HEK293T (cell line): ENCODE measurements at regions not wholly inside any gene's neighbourhood (a gene's known extent, or its start where the extent isn't known, plus 50 kb on each side); places are given as distances from the start of the nearest gene placed in this dataset.

Experiments used
- CTCF ChIA-PET: fragments of 350-600 bp; formaldehyde crosslinking; extraction: SDS; loops from one replicate; lab custom pipeline; 2021; ENCODE audit warnings: antibody characterized with exemption, inconsistent platforms; lab: Yijun Ruan, JAX
- POLR2A ChIA-PET: fragments of 350-600 bp; formaldehyde crosslinking; extraction: SDS; loops from one replicate; lab custom pipeline; 2020; ENCODE audit warnings: antibody characterized with exemption, inconsistent platforms; lab: Yijun Ruan, JAX
- DNase-seq: peaks from one replicate; pipeline ENCODE4 v3.0.0; 2012; ENCODE audit warnings: mixed read lengths; ENCODE audit errors: extremely low spot score
- ARNT ChIP-seq: fragments of 450-650 bp; IDR thresholded peaks from 2 replicates; pipeline ENCODE4 v1.6.1; 2017; ENCODE audit warnings: mild to moderate bottlenecking
- BHLHE40 ChIP-seq: fragments of 450-650 bp; IDR thresholded peaks from 2 replicates; pipeline ENCODE4 v1.6.1; 2016; ENCODE audit warnings: mild to moderate bottlenecking, moderate library complexity, borderline replicate concordance
- CTBP1 ChIP-seq: fragments of 450-650 bp; IDR thresholded peaks from 2 replicates; pipeline ENCODE4 v1.6.1; 2016; ENCODE audit warnings: borderline replicate concordance
- ELF4 ChIP-seq: fragments of 450-650 bp; IDR thresholded peaks from 2 replicates; pipeline ENCODE4 v1.6.1; 2017; ENCODE audit warnings: antibody characterized with exemption
- FOXA1 ChIP-seq: fragments of 450-650 bp; IDR thresholded peaks from 2 replicates; pipeline ENCODE4 v1.6.1; 2016; ENCODE audit warnings: mild to moderate bottlenecking
- FOXK2 ChIP-seq: fragments of 450-650 bp; IDR thresholded peaks from 2 replicates; pipeline ENCODE4 v1.6.1; 2016; ENCODE audit warnings: mild to moderate bottlenecking
- FOXM1 ChIP-seq: fragments of 450-650 bp; IDR thresholded peaks from 2 replicates; pipeline ENCODE4 v1.6.1; 2017; ENCODE audit warnings: mild to moderate bottlenecking, borderline replicate concordance
- HDGF ChIP-seq: fragments of 450-650 bp; IDR thresholded peaks from 2 replicates; pipeline ENCODE4 v1.6.1; 2017; ENCODE audit warnings: antibody characterized with exemption, borderline replicate concordance
- L3MBTL2 ChIP-seq: fragments of 450-650 bp; conservative IDR thresholded peaks from 2 replicates; pipeline ENCODE4 v1.6.1; 2016; ENCODE audit warnings: mild to moderate bottlenecking
- LEF1 ChIP-seq: fragments of 450-650 bp; IDR thresholded peaks from 2 replicates; pipeline ENCODE4 v1.6.1; 2017; ENCODE audit warnings: mild to moderate bottlenecking, borderline replicate concordance
- NFRKB ChIP-seq: fragments of 450-650 bp; IDR thresholded peaks from 2 replicates; pipeline ENCODE4 v1.6.1; 2016; ENCODE audit warnings: mild to moderate bottlenecking, moderate library complexity
- PKNOX1 ChIP-seq: fragments of 450-650 bp; IDR thresholded peaks from 2 replicates; pipeline ENCODE4 v1.6.1; 2016
- SP1 ChIP-seq: fragments of 450-650 bp; IDR thresholded peaks from 2 replicates; pipeline ENCODE4 v1.6.1; 2017
- SUZ12 ChIP-seq: fragments of 450-650 bp; IDR thresholded peaks from 2 replicates; pipeline ENCODE4 v1.6.1; 2016; ENCODE audit warnings: mild to moderate bottlenecking
- TARDBP ChIP-seq: fragments of 450-650 bp; IDR thresholded peaks from 2 replicates; pipeline ENCODE4 v1.6.1; 2016
- ZNF384 ChIP-seq: fragments of 450-650 bp; IDR thresholded peaks from 2 replicates; pipeline ENCODE4 v1.6.1; 2016

DNA sequence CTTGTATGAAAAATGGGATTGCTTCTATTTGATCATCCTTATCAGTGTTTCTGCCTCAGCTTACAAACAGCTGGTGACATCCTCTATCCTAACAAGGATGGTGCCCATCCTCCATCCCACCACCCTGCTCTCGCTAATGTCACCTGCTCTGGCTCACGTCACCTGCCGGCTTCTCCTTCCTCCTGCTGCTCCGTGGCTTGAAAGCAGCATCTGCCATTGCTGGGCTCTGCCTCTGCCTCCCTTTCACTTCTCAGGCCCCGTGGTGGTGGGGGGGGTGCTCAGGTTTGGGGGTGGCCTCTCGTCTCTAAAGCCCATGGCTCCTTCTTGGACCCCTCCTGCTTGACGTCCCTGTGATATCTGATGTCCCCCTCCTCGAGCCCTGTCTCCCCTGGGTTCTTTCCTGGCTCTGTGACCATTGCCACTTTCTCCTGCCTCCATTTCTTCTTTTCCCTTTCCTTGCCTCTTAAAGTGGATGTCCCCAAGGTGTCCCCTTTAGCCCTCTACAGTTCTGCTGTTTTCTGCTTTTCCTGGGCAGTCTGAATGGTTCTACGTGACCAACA is 135.5 kb upstream of the ERRFI1 start:
- CTCF ChIA-PET: interaction anchor here (0.7 kb wide), 1 partner anchor 144 kb away, joined by 3 read pairs; no protein-coding TSS in a partner anchor
- DNase-seq: no peak
- POLR2A ChIA-PET: no interaction called here
- no peak for TF ChIP-seq BHLHE40
- no peak for TF ChIP-seq PKNOX1
- TF ChIP-seq NFRKB: no peak
- TF ChIP-seq FOXM1: no peak
- TF ChIP-seq L3MBTL2: no peak
- TF ChIP-seq ARNT: no peak
- TF ChIP-seq FOXK2: no peak

- TF ChIP-seq ARNT: no peak
- TF ChIP-seq PKNOX1: no peak
- no peak for TF ChIP-seq TARDBP
- no peak for TF ChIP-seq ZNF384
- no peak for TF ChIP-seq FOXM1
- TF ChIP-seq BHLHE40: no peak
- no peak for TF ChIP-seq SP1
- TF ChIP-seq FOXK2: no peak
- no peak for TF ChIP-seq CTBP1
- no peak for DNase-seq
- ChIA-PET CTCF (no interaction called here), POLR2A (no interaction called here)
These were observed 133.4 kb upstream of the ERRFI1 start for GRCh38 chr1:8159470-8160024.

GRCh38 chr1:8158995-8159394 is 132.9 kb upstream of the ERRFI1 start:
- DNase-seq: no peak
- TF ChIP-seq ARNT (no peak), FOXK2 (no peak), ELF4 (no peak), TARDBP (no peak), SUZ12 (no peak), LEF1 (no peak), PKNOX1 (no peak), FOXM1 (no peak), SP1 (no peak), NFRKB (no peak), L3MBTL2 (no peak), CTBP1 (no peak), FOXA1 (no peak), BHLHE40 (no peak), HDGF (no peak)
- POLR2A ChIA-PET: no interaction called here
- CTCF ChIA-PET: no interaction called here

- ChIA-PET POLR2A (no interaction called here), CTCF (no interaction called here)
- DNase-seq: no peak
- TF ChIP-seq ZNF384 (no peak), NFRKB (no peak), SUZ12 (no peak), FOXA1 (no peak), SP1 (no peak), FOXK2 (no peak), LEF1 (no peak), HDGF (no peak), L3MBTL2 (no peak)
These were observed 131.7 kb upstream of the ERRFI1 start for GRCh38 chr1:8157765-8158164.

DNA sequence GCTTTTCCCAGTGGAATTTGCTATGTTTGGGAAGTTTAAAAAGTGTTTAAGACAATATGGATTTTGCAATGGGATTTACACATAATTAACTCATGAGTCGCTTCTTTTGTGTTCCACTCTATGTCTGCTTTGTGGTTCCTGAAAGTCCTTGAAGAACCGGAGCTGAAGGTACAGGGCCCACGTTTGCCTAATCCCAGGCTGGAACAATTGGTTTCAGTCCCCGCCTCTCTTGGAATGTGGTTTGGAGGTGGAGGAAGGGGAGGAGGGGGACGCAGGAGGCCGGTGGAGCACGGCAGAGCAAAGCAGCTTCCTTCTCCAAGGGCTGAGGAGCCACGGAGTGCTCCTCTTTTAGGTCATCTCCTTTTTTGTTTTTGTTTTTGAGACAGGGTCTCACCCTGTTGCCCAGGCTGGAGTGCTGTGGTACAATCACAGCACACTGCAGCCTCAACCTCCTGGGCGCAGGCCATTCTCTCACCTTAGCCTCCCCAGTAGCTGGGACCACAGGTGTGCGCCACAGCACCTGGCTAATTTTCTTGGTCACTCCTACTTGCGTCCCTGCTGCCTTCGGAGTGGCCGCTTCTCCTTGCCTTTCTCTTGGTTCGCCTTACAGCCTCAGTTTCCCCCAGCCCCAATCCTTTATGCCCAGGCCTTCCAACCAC is 129.5 kb upstream of the ERRFI1 start:
- POLR2A ChIA-PET: no interaction called here
- CTCF ChIA-PET: interaction anchor here (0.7 to 0.9 kb wide), 2 partner anchors 13 to 141 kb away, joined by 3 to 7 read pairs; no protein-coding TSS in a partner anchor
- TF ChIP-seq SP1 (no peak), SUZ12 (no peak), L3MBTL2 (no peak), ELF4 (no peak), FOXM1 (no peak), PKNOX1 (no peak), BHLHE40 (no peak), ZNF384 (no peak), LEF1 (no peak), TARDBP (no peak), HDGF (no peak), FOXK2 (no peak), FOXA1 (no peak), ARNT (no peak), NFRKB (no peak), CTBP1 (no peak)
- no peak for DNase-seq

- DNase-seq: peak; percentile 38
- TF ChIP-seq L3MBTL2 (no peak), FOXM1 (no peak), ELF4 (no peak), PKNOX1 (peak; percentile 77)
- ChIA-PET CTCF (interaction anchor here (0.5 to 0.9 kb wide), 3 partner anchors 11 to 140 kb away, joined by 3 read pairs; no protein-coding TSS in a partner anchor), POLR2A (no interaction called here)
These were observed 128.5 kb upstream of the ERRFI1 start for GRCh38 chr1:8154621-8155052.
